SK-N-SH (cell line): ENCODE measurements at regions not wholly inside any gene's neighbourhood (a gene's known extent, or its start where the extent isn't known, plus 50 kb on each side); places are given as distances from the start of the nearest gene placed in this dataset.

Experiments used
- CTCF ChIA-PET: fragments of 300-600, 350-600 bp; formaldehyde crosslinking; extraction: SDS; loops from one replicate; lab custom pipeline; 2021; lab: Yijun Ruan, JAX
- POLR2A ChIA-PET: fragments of 350-600 bp; sonication (Branson Sonifier 250); formaldehyde crosslinking; extraction: SDS; loops from one replicate; lab custom pipeline; 2020; ENCODE audit warnings: antibody characterized with exemption, inconsistent platforms; lab: Yijun Ruan, JAX
- DNase-seq: peaks from one replicate; pipeline ENCODE4 v3.0.0; 2012
- H2AFZ ChIP-seq: fragments of 200-600 bp; sonication (generic); 2 replicates; pipeline ENCODE4 v1.8.1; 2016; ENCODE audit warnings: antibody characterized with exemption, mild to moderate bottlenecking, low read depth
- H3F3A ChIP-seq: fragments of 200-600 bp; sonication (generic); replicated peaks from 2 replicates; pipeline ENCODE3; 2016; ENCODE audit warnings: antibody characterized with exemption, mild to moderate bottlenecking; ENCODE audit not compliant: insufficient read depth
- H3K27ac ChIP-seq, 2 experiments: fragments of 200-500 bp in 1 of 2; fragments of 200-600 bp in 1 of 2; sonication (Bioruptor generic) in 1 of 2; sonication (generic), shearing (Covaris generic) in 1 of 2; 2 replicates each; pipeline versions ENCODE4 v1.5.1 to v1.6.1; 2014 to 2016; ENCODE audit warnings: low read depth in 2 of 2, inconsistent platforms in 1 of 2, low read length in 1 of 2, mild to moderate bottlenecking in 1 of 2, mixed read lengths in 1 of 2
- H3K27me3 ChIP-seq: fragments of 200-600 bp; sonication (generic), shearing (Covaris generic); 2 replicates; pipeline ENCODE4 v1.6.1; 2016; ENCODE audit warnings: mixed run types; ENCODE audit not compliant: insufficient read depth
- H3K36me3 ChIP-seq, 2 experiments: fragments of 200-500 bp in 1 of 2; fragments of 200-600 bp in 1 of 2; sonication (Bioruptor generic) in 1 of 2; sonication (generic) in 1 of 2; replicated peaks in 1 of 2; 2 replicates each; pipeline versions ENCODE3 to v1.5.1; 2014 to 2016; ENCODE audit warnings: low read length in 1 of 2, mild to moderate bottlenecking in 1 of 2; ENCODE audit not compliant: insufficient read depth in 2 of 2, control insufficient read depth in 1 of 2
- H3K4me1 ChIP-seq, 2 experiments: fragments of 200-500 bp in 1 of 2; fragments of 200-600 bp in 1 of 2; sonication (Bioruptor generic) in 1 of 2; sonication (generic), shearing (Covaris generic) in 1 of 2; 2 replicates each; pipeline versions ENCODE4 v1.5.1 to v1.6.1; 2014 to 2016; ENCODE audit warnings: low read depth in 1 of 2, low read length in 1 of 2, mixed run types in 1 of 2; ENCODE audit not compliant: insufficient read depth in 2 of 2, control insufficient read depth in 1 of 2
- H3K4me2 ChIP-seq: fragments of 200-600 bp; sonication (generic), shearing (Covaris generic); 2 replicates; pipeline ENCODE4 v1.6.1; 2017; ENCODE audit warnings: mixed run types
- H3K4me3 ChIP-seq, 2 experiments: fragments of 200-500 bp in 1 of 2; fragments of 200-600 bp in 1 of 2; sonication (Bioruptor generic) in 1 of 2; sonication (generic), shearing (Covaris generic) in 1 of 2; 2 replicates each; pipeline versions ENCODE4 v1.5.1 to v1.8.1; 2014 to 2016; ENCODE audit warnings: low read depth in 2 of 2, inconsistent platforms in 1 of 2, low read length in 1 of 2, mild to moderate bottlenecking in 1 of 2, mixed read lengths in 1 of 2, moderate library complexity in 1 of 2
- H3K79me2 ChIP-seq: fragments of 200-600 bp; sonication (generic); 2 replicates; pipeline ENCODE4 v1.8.1; 2017; ENCODE audit warnings: mild to moderate bottlenecking; ENCODE audit not compliant: insufficient read depth
- H3K9ac ChIP-seq: fragments of 200-600 bp; sonication (generic); 2 replicates; pipeline ENCODE4 v1.6.1; 2017; ENCODE audit warnings: mixed run types
- H3K9me2 ChIP-seq: fragments of 200-600 bp; sonication (generic); 2 replicates; pipeline ENCODE4 v1.6.1; 2017; ENCODE audit warnings: mixed run types
- H3K9me3 ChIP-seq: fragments of 200-600 bp; sonication (generic); 2 replicates; pipeline ENCODE4 v1.6.1; 2017; ENCODE audit warnings: mixed run types, mild to moderate bottlenecking, moderate library complexity
- H4K20me1 ChIP-seq: fragments of 200-600 bp; sonication (generic); 2 replicates; pipeline ENCODE4 v1.6.1; 2017; ENCODE audit warnings: mild to moderate bottlenecking, mixed run types; ENCODE audit not compliant: insufficient read depth
- CTCF ChIP-seq: fragments of 200-600 bp; sonication (generic); IDR thresholded peaks from 2 replicates; pipeline ENCODE4 v1.6.1; 2017; ENCODE audit warnings: antibody characterized with exemption, mild to moderate bottlenecking, moderate library complexity
- ELF1 ChIP-seq: IDR thresholded peaks from 2 replicates; pipeline ENCODE4 v1.4.0; 2012
- EZH2phosphoT487 ChIP-seq: fragments of 200-600 bp; sonication (generic); IDR thresholded peaks from 2 replicates; pipeline ENCODE4 v1.6.1; 2017; ENCODE audit warnings: low read depth, mixed run types, mild to moderate bottlenecking, antibody characterized with exemption, moderate library complexity, borderline replicate concordance
- FOSL2 ChIP-seq: IDR thresholded peaks from 2 replicates; pipeline ENCODE4 v1.4.0; 2012; ENCODE audit warnings: low read depth, mild to moderate bottlenecking, moderate library complexity, borderline replicate concordance
- FOXJ3 ChIP-seq: sonication (generic); formaldehyde crosslinking; IDR thresholded peaks from 2 replicates; pipeline ENCODE4 v1.5.1; 2020; ENCODE audit warnings: mild to moderate bottlenecking, missing genetic modification reagents
- GABPA ChIP-seq: IDR thresholded peaks from 2 replicates; pipeline ENCODE4 v1.4.0; 2012; ENCODE audit warnings: low read depth, mild to moderate bottlenecking
- JUND ChIP-seq: IDR thresholded peaks from 2 replicates; pipeline ENCODE4 v1.4.0; 2012
- MAX ChIP-seq: IDR thresholded peaks from 2 replicates; pipeline ENCODE4 v1.4.0; 2012; ENCODE audit warnings: low read depth
- MEF2A ChIP-seq: IDR thresholded peaks from 2 replicates; pipeline ENCODE4 v1.4.0; 2012; ENCODE audit warnings: low read depth, borderline replicate concordance
- MXI1 ChIP-seq: IDR thresholded peaks from 2 replicates; pipeline ENCODE4 v1.6.1; 2012; ENCODE audit warnings: mild to moderate bottlenecking, low read depth, low read length, improper control_type of control experiment
- NFIC ChIP-seq: IDR thresholded peaks from 2 replicates; pipeline ENCODE4 v1.4.0; 2012; ENCODE audit warnings: borderline replicate concordance
- NRF1 ChIP-seq: IDR thresholded peaks from 2 replicates; pipeline ENCODE4 v1.6.1; 2012; ENCODE audit warnings: low read depth, mild to moderate bottlenecking, low read length
- PBX3 ChIP-seq: IDR thresholded peaks from 2 replicates; pipeline ENCODE4; 2012
- POLR2AphosphoS5 ChIP-seq: IDR thresholded peaks from 2 replicates; pipeline ENCODE4 v1.6.1; 2012; ENCODE audit warnings: low read depth, low read length
- RCOR1 ChIP-seq: fragments of 150-350 bp; IDR thresholded peaks from 2 replicates; pipeline ENCODE4 v1.6.1; 2017; ENCODE audit warnings: antibody characterized with exemption, low read length
- REST ChIP-seq: IDR thresholded peaks from 2 replicates; pipeline ENCODE4 v1.6.1; 2012; ENCODE audit warnings: mild to moderate bottlenecking, low read depth, low read length, moderate library complexity
- RFX5 ChIP-seq: IDR thresholded peaks from 2 replicates; pipeline ENCODE4 v1.6.1; 2012; ENCODE audit warnings: mild to moderate bottlenecking, improper control_type of control experiment, low read length
- RXRA ChIP-seq: IDR thresholded peaks from 2 replicates; pipeline ENCODE4 v1.4.0; 2012; ENCODE audit warnings: low read depth, mild to moderate bottlenecking, borderline replicate concordance
- SIN3A ChIP-seq: IDR thresholded peaks from 2 replicates; pipeline ENCODE4 v1.6.1; 2012; ENCODE audit warnings: low read depth, mild to moderate bottlenecking, low read length, moderate library complexity, borderline replicate concordance
- SMC3 ChIP-seq: IDR thresholded peaks from 2 replicates; pipeline ENCODE4 v1.6.1; 2012; ENCODE audit warnings: low read depth, low read length, improper control_type of control experiment
- TAF1 ChIP-seq: IDR thresholded peaks from 2 replicates; pipeline ENCODE4 v1.6.1; 2012; ENCODE audit warnings: low read depth, mild to moderate bottlenecking, low read length, moderate library complexity, borderline replicate concordance
- TCF12 ChIP-seq: IDR thresholded peaks from 2 replicates; pipeline ENCODE4 v1.4.0; 2012
- USF1 ChIP-seq: IDR thresholded peaks from 2 replicates; pipeline ENCODE4 v1.4.0; 2012; ENCODE audit warnings: low read depth, borderline replicate concordance
- USF2 ChIP-seq: fragments of 150-350 bp; IDR thresholded peaks from 2 replicates; pipeline ENCODE4 v1.6.1; 2017; ENCODE audit warnings: antibody characterized with exemption, low read length, low read depth, borderline replicate concordance
- YY1 ChIP-seq: IDR thresholded peaks from 2 replicates; pipeline ENCODE4 v1.4.0; 2012; ENCODE audit warnings: low read depth, mild to moderate bottlenecking
- WGBS: methylation state at CpG from one replicate; pipeline ENCODE4 v1.1.6; 2017; ENCODE audit warnings: low lambda C conversion rate; 5-methylcytosine and 5-hydroxymethylcytosine counted together

GRCh38 chr15:62845241-62846126, 197.1 kb upstream of the TPM1 start:
- Histone ChIP-seq H3F3A (peaks cover 32% of the 10 kb centered on the region), H4K20me1 (no peaks in the 10 kb centered on the region), H3K36me3 (peaks cover 9 to 23% of the 10 kb centered on the region in 2 experiments), H3K4me3 (no peak overlapping the region), H3K4me1 (peaks cover 9 to 42% of the 10 kb centered on the region in 2 experiments), H3K9ac (peak overlapping the region; percentile 27; the same call in 1 of the 2 replicates), H3K79me2 (peaks cover 3% of the 10 kb centered on the region; the same call in 1 of the 2 replicates), H3K27ac (peak overlapping the region in 1 of 2 experiments; percentile 66; a peak in 2 of 4 replicates), H3K27me3 (no peaks in the 10 kb centered on the region), H2AFZ (no peak overlapping the region), H3K9me3 (no peaks in the 10 kb centered on the region), H3K4me2 (peak overlapping the region; percentile 0), H3K9me2 (no peaks in the 10 kb centered on the region)
- DNase-seq, result no peak
- ChIA-PET POLR2A (no interaction called here), CTCF (interaction anchor here (2.2 to 3.9 kb wide), 2 partner anchors 202 to 248 kb away, joined by 7 to 22 read pairs; no protein-coding TSS in a partner anchor)
- 58% methylated on average over 11 of the region's 12 CpGs for whole genome bisulfite sequencing
- TF ChIP-seq MEF2A (no peak), USF1 (no peak), RCOR1 (no peak), NRF1 (no peak), RXRA (peak; percentile 94), SMC3 (no peak; the same call in 1 of the 2 replicates), FOXJ3 (CRISPR knock-in tag) (no peak), GABPA (no peak), TAF1 (peak; percentile 29; the same call in 1 of the 2 replicates), REST (no peak), MAX (peak; percentile 61; the same call in 1 of the 2 replicates), USF2 (no peak), NFIC (peak; percentile 75), POLR2AphosphoS5 (no peak; the same call in 1 of the 2 replicates), PBX3 (peak; percentile 85), FOSL2 (peak; percentile 96), YY1 (0 out of 2 replicates have a peak, but pooled peaks have one; percentile 2), RFX5 (no peak), ELF1 (no peak), JUND (peak; percentile 92), SIN3A (no peak), MXI1 (no peak), EZH2phosphoT487 (no peak), CTCF (no peak), TCF12 (peak; percentile 89)
